Fibroblast of skin of right quadriceps (primary cell): ENCODE measurements at regions not wholly inside any gene's neighbourhood (a gene's known extent, or its start where the extent isn't known, plus 50 kb on each side); places are given as distances from the start of the nearest gene placed in this dataset.

Experiments
- DNase-seq: peaks from one replicate; pipeline ENCODE4 v3.0.0-alpha.2; 2013

DNA sequence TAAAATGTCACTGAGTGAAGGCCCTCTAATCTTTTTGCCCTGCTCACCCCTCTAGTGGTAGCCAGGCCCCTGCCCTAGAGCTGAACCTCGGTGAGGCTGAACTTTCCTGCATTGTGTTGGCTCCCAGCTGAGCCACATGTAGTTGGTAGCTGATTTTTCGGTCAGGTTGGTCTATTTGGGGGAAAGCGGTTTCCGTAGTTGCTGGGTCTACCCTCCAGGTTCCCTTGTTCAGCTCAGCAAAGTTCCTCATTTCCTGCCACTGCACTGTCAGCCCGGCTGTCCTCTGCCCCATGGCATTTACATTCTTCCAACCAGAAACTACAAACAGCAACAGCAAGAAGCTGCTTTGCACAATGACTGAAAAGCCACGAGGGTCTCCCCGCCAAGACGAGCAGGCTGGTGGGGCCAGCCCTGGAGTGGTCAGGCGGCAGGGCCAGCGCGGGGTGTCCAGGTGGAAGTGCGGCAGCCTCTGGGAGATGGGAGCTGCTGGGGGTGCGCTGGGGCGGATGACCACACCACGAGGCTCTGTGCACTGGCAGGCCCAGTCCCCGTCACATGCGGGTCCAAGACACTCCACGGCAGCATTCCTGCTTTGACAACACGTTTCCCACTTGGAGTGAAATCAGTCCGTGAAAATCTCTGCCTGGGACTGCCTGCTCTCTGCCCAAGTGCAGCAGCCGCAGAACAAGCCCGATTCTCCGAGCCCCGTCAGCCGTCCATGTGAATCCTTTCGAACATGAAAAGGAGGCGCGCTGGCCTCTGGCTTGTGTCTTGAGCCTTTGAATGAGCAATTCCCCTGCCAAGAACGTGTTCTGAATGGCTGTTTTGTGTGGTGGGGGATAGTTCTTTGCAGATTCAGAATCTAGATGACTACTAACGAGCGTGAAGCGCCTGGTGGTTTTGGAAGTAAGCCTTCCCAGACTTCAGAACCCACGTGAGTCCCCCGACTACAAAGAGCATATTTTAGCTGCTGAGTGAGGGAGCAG, 159.4 kb downstream of the ASB1 start:
- DNase-seq: no peak

DNA sequence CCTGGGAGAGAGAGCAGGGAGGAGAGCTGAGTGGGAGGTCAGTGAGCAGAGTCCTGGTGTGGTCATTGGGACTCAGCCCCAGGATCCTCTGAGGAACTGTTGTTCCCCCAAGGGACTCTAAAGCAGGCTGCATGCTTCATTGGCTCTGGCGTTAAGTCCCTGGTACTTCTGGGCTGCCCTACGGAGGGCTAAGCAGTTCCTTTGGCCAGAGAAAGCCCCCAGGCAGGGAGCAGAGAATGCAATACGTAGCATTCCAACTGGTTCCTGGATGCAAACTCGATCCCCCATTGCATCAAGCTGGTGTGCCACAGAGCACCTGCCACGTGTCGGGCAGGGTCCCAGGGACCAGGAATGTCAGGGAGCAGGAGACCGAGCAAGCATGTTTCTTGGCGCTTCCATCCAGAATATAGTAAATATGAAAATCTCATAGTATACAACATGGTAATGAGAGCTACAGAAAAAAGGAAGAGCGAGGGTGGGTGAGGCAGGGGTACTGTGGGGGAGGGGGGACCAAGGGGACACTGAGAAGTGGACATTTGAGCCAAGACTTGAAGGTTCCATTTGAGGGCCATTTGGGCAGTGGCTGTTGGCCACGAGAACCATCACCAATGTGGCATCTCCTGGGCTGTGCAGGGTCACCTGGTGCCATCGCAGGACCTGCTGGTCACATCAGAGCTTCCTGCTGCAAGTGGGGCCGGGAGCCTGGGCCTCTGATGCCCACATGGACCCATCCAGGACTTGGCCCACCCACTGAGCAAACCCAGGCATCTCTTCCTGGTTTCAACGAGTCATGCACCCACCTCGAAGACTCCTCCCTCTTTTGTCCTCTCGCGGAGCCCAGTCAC, 160.4 kb downstream of the ASB1 start:
- DNase-seq: no peak

DNA sequence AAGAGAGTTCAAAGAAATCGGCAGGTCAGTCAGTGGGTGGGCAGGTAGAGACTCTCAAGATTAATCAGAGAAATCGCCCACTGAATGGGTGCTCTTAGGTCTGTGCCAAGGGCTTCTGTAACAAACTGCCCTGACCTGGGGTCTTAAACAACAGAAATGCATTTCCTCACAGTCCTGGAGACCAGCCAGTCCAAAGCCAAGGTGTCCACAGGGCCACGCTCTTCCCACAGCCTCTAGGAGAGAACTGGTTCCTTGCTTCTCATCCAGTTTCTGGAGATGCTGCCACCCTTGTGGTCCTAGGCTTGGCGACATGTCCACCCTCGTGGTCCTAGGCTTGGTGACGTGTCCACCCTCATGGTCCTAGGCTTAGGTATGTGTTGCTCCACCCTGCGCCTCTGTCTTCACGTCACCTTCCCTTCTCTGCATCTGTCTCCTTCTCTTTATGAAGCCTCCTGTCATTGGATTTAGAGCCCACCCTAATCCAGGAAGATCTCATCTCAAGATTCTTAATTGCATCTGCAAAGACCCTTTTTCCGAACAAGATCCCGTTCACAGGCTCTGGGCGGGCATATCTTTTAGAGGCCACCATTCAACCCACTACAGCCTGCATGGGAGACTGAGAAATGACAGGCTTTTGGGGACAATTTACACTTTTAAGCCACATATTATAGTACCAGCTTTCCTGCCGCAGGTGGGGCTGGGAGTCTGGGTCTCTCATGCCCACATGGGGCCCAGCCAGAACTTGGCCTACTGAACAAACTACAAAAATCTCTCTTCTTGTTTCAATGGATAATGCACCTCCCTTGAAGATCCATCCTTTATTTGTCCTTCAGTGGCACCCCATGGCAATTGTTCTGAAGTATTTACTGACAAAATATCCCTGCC, 161.3 kb downstream of the ASB1 start:
- DNase-seq: no peak

GRCh38 chr2:238589591-238590460, 163.1 kb downstream of the ASB1 start:
- DNase-seq: no peak

- no peak for DNase-seq
Measured at GRCh38 chr2:238591732-238592131, 165.0 kb downstream of the ASB1 start.

DNA sequence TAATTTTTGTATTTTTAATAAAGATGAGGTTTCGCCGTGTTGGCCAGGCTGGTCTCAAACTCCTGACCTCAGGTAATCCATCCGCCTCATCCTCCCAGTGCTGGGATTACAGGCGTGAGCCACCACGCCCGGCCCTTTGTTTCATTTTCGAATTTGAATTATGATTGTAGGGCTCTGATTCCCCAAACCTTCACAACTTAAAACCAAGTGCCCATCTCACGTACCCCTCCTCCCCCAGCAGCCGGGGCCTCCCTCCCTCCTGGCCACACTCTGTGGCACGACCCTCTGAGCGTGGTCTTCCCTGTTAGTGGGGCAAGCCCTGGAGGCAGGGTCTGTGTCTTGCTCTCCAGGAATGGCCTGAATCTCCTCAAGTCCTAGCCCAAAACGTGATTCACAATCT, 166.5 kb downstream of the ASB1 start:
- no peak for DNase-seq

DNA sequence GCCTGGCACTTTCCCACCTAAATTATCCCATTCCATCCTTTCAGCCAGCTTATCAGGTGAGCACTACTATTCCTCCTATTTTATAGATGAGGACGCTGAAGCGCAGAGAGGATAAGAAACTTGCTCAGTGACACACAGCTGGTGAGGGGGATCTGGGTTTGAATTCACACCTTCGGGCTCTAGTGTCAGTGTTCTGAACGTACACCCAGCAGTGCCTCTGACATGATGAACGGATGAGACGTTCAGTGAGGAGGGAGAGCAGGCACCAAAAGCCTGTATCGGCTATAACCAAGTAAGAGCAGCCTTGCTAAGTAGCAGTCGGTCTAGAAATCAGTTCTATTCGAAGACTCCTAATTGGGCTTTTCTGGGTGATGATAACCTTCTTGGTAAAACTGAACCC, 167.0 kb downstream of the ASB1 start:
- DNase-seq: no peak

DNA sequence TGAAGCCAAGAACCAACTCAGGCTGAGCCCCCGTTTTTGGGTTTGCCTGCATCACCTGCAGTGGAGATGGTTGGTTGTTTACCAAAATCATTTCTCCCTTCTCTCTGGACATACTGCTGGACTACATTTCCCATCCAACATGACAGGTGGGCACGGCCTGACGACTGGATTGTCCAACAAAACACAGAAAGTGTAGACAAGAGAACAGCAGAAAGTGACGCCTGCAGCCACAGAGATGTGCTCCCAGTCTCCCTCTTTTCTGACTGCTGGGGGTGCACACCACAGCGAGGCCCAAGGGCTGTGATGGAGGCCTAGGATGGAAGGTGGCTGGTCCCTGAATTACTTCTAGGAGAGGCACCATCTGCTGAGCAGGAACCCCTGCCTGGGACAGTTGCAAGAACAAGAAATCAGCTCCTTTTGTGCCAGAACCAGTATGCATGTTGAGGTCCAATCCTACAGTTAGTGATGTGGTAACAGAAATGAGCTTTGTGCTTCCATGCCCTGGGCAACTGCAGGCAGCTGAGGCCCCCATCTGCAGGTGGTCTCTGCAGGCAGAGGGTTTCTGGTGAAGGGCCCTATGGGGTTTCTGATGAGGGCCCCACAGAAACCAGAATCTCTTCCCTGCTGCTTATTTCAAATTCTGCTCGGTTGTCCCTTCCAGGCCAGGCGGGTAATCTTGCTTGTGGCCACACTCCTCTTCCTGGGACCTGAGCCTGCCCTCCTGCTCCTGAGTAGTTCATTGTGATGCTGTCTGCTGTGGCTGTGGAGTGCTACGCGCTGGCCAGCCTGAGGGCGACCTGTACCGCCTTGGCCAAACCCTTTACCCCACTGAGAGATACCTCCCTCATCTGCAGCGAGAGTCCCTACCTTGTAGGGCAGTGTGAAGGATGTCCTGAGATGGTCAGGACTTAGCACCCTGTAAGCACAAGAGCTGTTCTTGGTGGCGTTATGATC, 168.3 kb downstream of the ASB1 start:
- DNase-seq: no peak

DNA sequence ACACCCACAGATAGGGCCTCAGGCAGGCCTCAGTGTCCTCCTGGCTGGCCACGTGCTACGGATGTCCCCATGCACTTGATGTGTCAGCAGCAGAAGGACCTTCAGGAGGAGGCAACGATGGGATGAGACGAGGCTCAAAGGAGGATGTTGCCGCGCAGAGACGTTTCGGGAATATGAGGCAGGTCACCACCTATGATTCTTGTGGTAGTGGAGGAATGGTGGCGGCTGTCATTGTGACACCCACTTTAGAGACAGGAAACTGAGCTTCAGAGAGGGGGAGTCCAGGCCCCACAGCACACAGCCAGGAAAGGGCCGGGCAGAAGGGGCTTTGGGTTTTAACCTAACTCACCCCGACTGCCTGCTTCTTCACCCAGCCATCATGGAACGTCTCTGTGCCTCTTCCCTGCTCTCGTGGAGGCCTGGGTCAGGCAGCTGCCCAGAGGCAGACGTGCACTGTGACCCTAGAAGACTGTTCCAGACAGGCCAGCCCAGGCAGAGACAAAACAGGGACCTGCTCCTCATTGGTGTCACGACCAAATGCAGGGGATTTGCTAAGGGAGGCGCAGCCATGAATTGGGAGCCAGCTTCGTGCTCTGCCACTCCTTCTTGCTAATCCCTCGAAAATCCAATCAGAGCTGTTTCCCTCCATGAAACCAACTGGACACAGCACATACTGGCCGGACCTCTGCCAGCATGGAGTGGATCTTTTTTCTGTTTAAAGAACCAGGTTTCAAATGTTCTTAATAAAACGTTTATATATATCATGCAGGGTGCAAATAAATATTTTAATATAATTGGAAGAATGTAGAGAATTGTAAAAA, 169.2 kb downstream of the ASB1 start:
- no peak for DNase-seq

GRCh38 chr2:238596571-238597551, 170.1 kb downstream of the ASB1 start:
- peak; percentile 96 for DNase-seq

- DNase-seq: no peak
Measured at GRCh38 chr2:238597638-238598528, 171.2 kb downstream of the ASB1 start.

DNA sequence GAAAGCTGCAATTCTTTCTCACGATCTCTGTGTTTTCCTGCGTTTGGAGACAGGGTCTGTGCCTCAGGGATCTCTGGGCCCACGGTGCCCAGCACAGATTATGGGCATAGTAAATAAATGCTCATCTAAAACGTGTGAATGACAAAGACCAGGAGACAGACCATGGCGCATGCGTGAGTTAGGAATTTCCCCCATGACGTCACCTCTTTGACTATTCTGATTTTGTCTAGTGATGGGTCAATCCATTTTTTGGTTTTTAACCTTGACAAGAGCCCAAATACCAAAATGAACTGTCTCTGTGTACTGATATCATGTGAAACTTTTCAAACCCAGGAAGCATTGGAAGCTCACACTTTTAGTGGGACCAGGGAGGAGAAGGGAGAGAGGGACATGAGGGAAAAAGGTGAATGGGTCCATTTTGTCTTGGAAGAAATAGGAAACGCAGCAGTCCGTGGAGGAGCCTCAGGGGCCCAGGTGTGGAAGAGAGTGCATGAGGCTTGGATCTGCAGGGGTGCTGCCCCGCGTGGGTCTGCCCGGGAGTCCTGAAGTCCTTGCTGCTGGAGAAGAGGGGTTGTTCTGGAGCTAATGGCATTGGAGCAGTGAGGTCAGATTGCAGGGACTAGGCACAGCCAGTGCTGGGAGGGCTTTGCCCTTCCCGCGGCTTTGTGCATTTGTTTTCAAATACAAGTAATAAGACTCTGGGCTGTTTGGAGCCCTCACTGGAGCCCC, 172.2 kb downstream of the ASB1 start:
- no peak for DNase-seq

DNA sequence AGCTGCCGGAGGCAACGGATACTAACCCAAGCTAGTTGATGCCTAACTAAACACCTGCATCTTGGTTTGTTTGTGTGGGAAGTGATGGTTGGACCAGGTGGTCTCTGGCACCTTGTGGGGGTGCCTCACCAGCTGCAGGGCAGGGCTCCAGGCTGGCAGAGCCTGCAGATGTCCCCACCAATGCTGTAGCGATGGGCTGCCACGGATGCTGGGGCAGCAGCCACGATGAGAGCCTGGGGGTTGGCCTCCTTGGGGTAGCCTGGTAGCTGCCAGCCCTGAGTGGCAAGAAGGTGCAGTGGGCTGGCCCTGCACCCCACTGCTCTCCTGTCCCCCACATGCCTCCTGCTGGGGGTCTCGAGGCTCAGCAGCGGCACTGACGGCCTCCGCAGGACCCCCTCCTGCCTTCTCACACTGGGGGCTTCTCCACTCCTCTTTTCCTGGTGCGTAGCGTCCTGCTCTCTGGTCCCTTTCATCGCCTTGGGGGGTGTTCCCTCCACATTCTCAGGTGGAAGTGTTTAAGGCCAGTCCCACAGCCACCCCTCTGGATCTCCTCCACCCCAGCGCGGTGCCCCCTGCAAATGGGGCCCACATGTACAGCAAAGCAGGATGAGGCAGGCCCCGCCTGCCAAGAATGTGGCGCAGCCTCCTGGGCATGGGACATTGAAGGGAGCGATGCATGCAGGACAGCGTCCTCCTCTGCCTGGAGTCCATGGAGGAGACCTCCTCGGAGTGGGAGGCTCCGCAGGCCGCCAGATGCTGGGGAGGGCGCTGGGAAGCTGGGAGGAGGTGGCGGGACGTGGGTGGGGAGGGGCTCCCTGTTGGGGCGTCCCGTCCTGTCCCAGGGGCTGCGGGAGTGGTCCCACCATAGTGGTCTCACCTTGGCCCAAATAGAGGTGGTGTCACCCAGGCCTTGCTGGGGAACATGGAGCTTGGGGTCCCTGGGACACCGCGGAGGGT, 173.1 kb downstream of the ASB1 start:
- DNase-seq: no peak

- DNase-seq: no peak
Measured at GRCh38 chr2:238600506-238601432, 174.0 kb downstream of the ASB1 start.
